NCI-H1694 (cell line): ENCODE measurements at regions not wholly inside any gene's neighbourhood (a gene's known extent, or its start where the extent isn't known, plus 50 kb on each side); places are given as distances from the start of the nearest gene placed in this dataset.
"Not testable (repeated sequence)": the region's sequence is repeated elsewhere in the genome, so short reads cannot be mapped to it uniquely, and the experiment has no call there.

Experiments
- DNase-seq: peaks from one replicate; lab custom pipeline; 2025; lab: John Stamatoyannopoulos, UW

GRCh38 chr7:121497545-121497944, 101.4 kb upstream of the FAM3C start:
- not testable (repeated sequence) for DNase-seq

- DNase-seq, result no peak
Observed at GRCh38 chr7:121494516-121494915, 98.4 kb upstream of the FAM3C start.

GRCh38 chr7:121493553-121493952, 97.4 kb upstream of the FAM3C start:
- DNase-seq, result no peak

GRCh38 chr7:121490309-121490708, 94.2 kb upstream of the FAM3C start:
- DNase-seq, result no peak

- DNase-seq, result no peak
Observed at GRCh38 chr7:121489440-121489839, 93.3 kb upstream of the FAM3C start.

- no peak for DNase-seq
Observed at GRCh38 chr7:121488111-121488650, 92.1 kb upstream of the FAM3C start.

GRCh38 chr7:121486590-121486989, 90.5 kb upstream of the FAM3C start:
- no peak for DNase-seq

GRCh38 chr7:121485467-121486243, 89.5 kb upstream of the FAM3C start:
- DNase-seq, result peak; percentile 52

- DNase-seq, result no peak
Observed at GRCh38 chr7:121484089-121484763, 88.1 kb upstream of the FAM3C start.

GRCh38 chr7:121480566-121481335, 84.6 kb upstream of the FAM3C start:
- no peak for DNase-seq

GRCh38 chr7:121480058-121480457, 84.0 kb upstream of the FAM3C start:
- DNase-seq, result no peak

GRCh38 chr7:121479466-121479865, 83.4 kb upstream of the FAM3C start:
- no peak for DNase-seq

GRCh38 chr7:121475806-121476205, 79.7 kb upstream of the FAM3C start:
- no peak for DNase-seq

GRCh38 chr7:121474301-121474673, 78.2 kb upstream of the FAM3C start:
- no peak for DNase-seq

GRCh38 chr7:121473645-121474300, 77.7 kb upstream of the FAM3C start:
- no peak for DNase-seq

GRCh38 chr7:121466455-121466854, 70.3 kb upstream of the FAM3C start:
- no peak for DNase-seq

- no peak for DNase-seq
Observed at GRCh38 chr7:121459148-121459547, 63.0 kb upstream of the FAM3C start.

GRCh38 chr7:121456785-121457359, 60.8 kb upstream of the FAM3C start:
- DNase-seq, result no peak

- no peak for DNase-seq
Observed at GRCh38 chr7:121456015-121456414, 59.9 kb upstream of the FAM3C start.

- DNase-seq, result no peak
Observed at GRCh38 chr7:121452389-121452788, 56.3 kb upstream of the FAM3C start.

GRCh38 chr7:121451367-121452094, 55.4 kb upstream of the FAM3C start:
- no peak for DNase-seq
